ENCODE measurements at regions not wholly inside any gene's neighbourhood (a gene's known extent, or its start where the extent isn't known, plus 50 kb on each side); places are given as distances from the start of the nearest gene placed in this dataset.

- Mint-ChIP-seq H3K27ac (ENCODE audit: low read depth) (no peak overlapping the region), H3K36me3 (ENCODE audit: insufficient read depth) (peaks cover 2% of the 10 kb centered on the region)
These were observed 207.5 kb downstream of the HERPUD2 start for GRCh38 chr7:35487402-35487801.

GRCh38 chr7:35485436-35485835 lies 209.5 kb downstream of the HERPUD2 start:
- Mint-ChIP-seq H3K27me3 (peaks cover 53% of the 10 kb centered on the region), H3K27ac (ENCODE audit: low read depth) (no peak overlapping the region), H3K4me3 (no peak overlapping the region), H3K4me1 (no peaks in the 10 kb centered on the region), H3K36me3 (ENCODE audit: insufficient read depth) (peaks cover 2% of the 10 kb centered on the region), H3K9me3 (no peaks in the 10 kb centered on the region)
- ATAC-seq (replicated peaks; ENCODE audit: extremely low read depth, poor library complexity, severe bottlenecking) (no peak), DNase-seq (ENCODE audit: low spot score in 2 of 2) (no peak)

More at GRCh38 chr7:35487402-35487801, 207.5 kb downstream of the HERPUD2 start:
- Mint-ChIP-seq H3K27me3 (peaks cover 41% of the 10 kb centered on the region), H3K4me1 (no peaks in the 10 kb centered on the region), H3K9me3 (no peaks in the 10 kb centered on the region), H3K4me3 (no peak overlapping the region)
- DNase-seq (ENCODE audit: low spot score in 2 of 2) (no peak), ATAC-seq (replicated peaks; ENCODE audit: extremely low read depth, poor library complexity, severe bottlenecking) (no peak)

GRCh38 chr7:35483568-35483967 lies 211.4 kb downstream of the HERPUD2 start:
- ATAC-seq (replicated peaks; ENCODE audit: extremely low read depth, poor library complexity, severe bottlenecking) (no peak), DNase-seq (ENCODE audit: low spot score in 2 of 2) (no peak)
- Mint-ChIP-seq H3K27me3 (peaks cover 58% of the 10 kb centered on the region), H3K4me3 (no peak overlapping the region), H3K9me3 (no peaks in the 10 kb centered on the region), H3K27ac (ENCODE audit: low read depth) (no peak overlapping the region), H3K4me1 (no peaks in the 10 kb centered on the region), H3K36me3 (ENCODE audit: insufficient read depth) (peaks cover 2% of the 10 kb centered on the region)

- peaks cover 58% of the 10 kb centered on the region for H3K27me3 Mint-ChIP-seq
- ATAC-seq (replicated peaks; ENCODE audit: extremely low read depth, poor library complexity, severe bottlenecking), result no peak
These were observed 212.7 kb downstream of the HERPUD2 start for GRCh38 chr7:35482231-35482630.

GRCh38 chr7:35480806-35481205 lies 214.1 kb downstream of the HERPUD2 start:
- Mint-ChIP-seq H3K4me3 (no peak overlapping the region), H3K36me3 (ENCODE audit: insufficient read depth) (peaks cover 2% of the 10 kb centered on the region), H3K27ac (ENCODE audit: low read depth) (no peak overlapping the region), H3K4me1 (no peaks in the 10 kb centered on the region), H3K9me3 (peaks cover 17% of the 10 kb centered on the region), H3K27me3 (peaks cover 58% of the 10 kb centered on the region)
- DNase-seq (ENCODE audit: low spot score in 2 of 2) (no peak), ATAC-seq (replicated peaks; ENCODE audit: extremely low read depth, poor library complexity, severe bottlenecking) (no peak)

More at GRCh38 chr7:35482231-35482630, 212.7 kb downstream of the HERPUD2 start:
- Mint-ChIP-seq H3K36me3 (ENCODE audit: insufficient read depth) (peaks cover 2% of the 10 kb centered on the region), H3K4me3 (no peak overlapping the region), H3K27ac (ENCODE audit: low read depth) (no peak overlapping the region), H3K4me1 (no peaks in the 10 kb centered on the region), H3K9me3 (peaks cover 12% of the 10 kb centered on the region)
- DNase-seq (ENCODE audit: low spot score in 2 of 2), result no peak

GRCh38 chr7:35477609-35478008 lies 217.3 kb downstream of the HERPUD2 start:
- H3K4me3 Mint-ChIP-seq, result no peak overlapping the region

GRCh38 chr7:35474100-35474499 lies 220.2 kb upstream of the TBX20 start:
- Mint-ChIP-seq H3K27ac (ENCODE audit: low read depth) (no peak overlapping the region), H3K36me3 (ENCODE audit: insufficient read depth) (no peaks in the 10 kb centered on the region), H3K9me3 (peaks cover 17% of the 10 kb centered on the region), H3K4me3 (no peak overlapping the region), H3K27me3 (peaks cover 62% of the 10 kb centered on the region), H3K4me1 (no peaks in the 10 kb centered on the region)
- ATAC-seq (replicated peaks; ENCODE audit: extremely low read depth, poor library complexity, severe bottlenecking) (no peak), DNase-seq (ENCODE audit: low spot score in 2 of 2) (no peak)

More at GRCh38 chr7:35477609-35478008, 217.3 kb downstream of the HERPUD2 start:
- Mint-ChIP-seq H3K27ac (ENCODE audit: low read depth) (no peak overlapping the region), H3K27me3 (peaks cover 58% of the 10 kb centered on the region), H3K36me3 (ENCODE audit: insufficient read depth) (no peaks in the 10 kb centered on the region), H3K9me3 (peaks cover 17% of the 10 kb centered on the region), H3K4me1 (no peaks in the 10 kb centered on the region)
- DNase-seq (ENCODE audit: low spot score in 2 of 2) (no peak), ATAC-seq (replicated peaks; ENCODE audit: extremely low read depth, poor library complexity, severe bottlenecking) (no peak)

- no peak overlapping the region for H3K4me3 Mint-ChIP-seq
- no peaks in the 10 kb centered on the region for H3K4me1 Mint-ChIP-seq
- H3K36me3 Mint-ChIP-seq (ENCODE audit: insufficient read depth), result no peaks in the 10 kb centered on the region
- no peak overlapping the region for H3K27ac Mint-ChIP-seq (ENCODE audit: low read depth)
- peaks cover 91% of the 10 kb centered on the region for H3K27me3 Mint-ChIP-seq
- DNase-seq (ENCODE audit: low spot score in 2 of 2) (no peak), ATAC-seq (replicated peaks; ENCODE audit: extremely low read depth, poor library complexity, severe bottlenecking) (no peak)
- H3K9me3 Mint-ChIP-seq, result no peaks in the 10 kb centered on the region
These were observed 214.7 kb upstream of the TBX20 start for GRCh38 chr7:35468606-35469005.

- ATAC-seq (replicated peaks; ENCODE audit: extremely low read depth, poor library complexity, severe bottlenecking), result no peak
- no peaks in the 10 kb centered on the region for H3K36me3 Mint-ChIP-seq (ENCODE audit: insufficient read depth)
- no peak for DNase-seq (ENCODE audit: low spot score in 2 of 2)
- H3K27ac Mint-ChIP-seq (ENCODE audit: low read depth), result no peak overlapping the region
- no peaks in the 10 kb centered on the region for H3K9me3 Mint-ChIP-seq
- H3K4me1 Mint-ChIP-seq, result no peaks in the 10 kb centered on the region
- peaks cover 91% of the 10 kb centered on the region for H3K27me3 Mint-ChIP-seq
- H3K4me3 Mint-ChIP-seq, result no peak overlapping the region
These were observed 213.6 kb upstream of the TBX20 start for GRCh38 chr7:35467456-35467978.

- no peak overlapping the region for H3K27ac Mint-ChIP-seq (ENCODE audit: low read depth)
- H3K4me3 Mint-ChIP-seq, result no peak overlapping the region
- no peak for ATAC-seq (replicated peaks; ENCODE audit: extremely low read depth, poor library complexity, severe bottlenecking)
- H3K36me3 Mint-ChIP-seq (ENCODE audit: insufficient read depth), result no peaks in the 10 kb centered on the region
- no peaks in the 10 kb centered on the region for H3K4me1 Mint-ChIP-seq
- peaks cover 85% of the 10 kb centered on the region for H3K27me3 Mint-ChIP-seq
- no peak for DNase-seq (ENCODE audit: low spot score in 2 of 2)
- no peaks in the 10 kb centered on the region for H3K9me3 Mint-ChIP-seq
These were observed 212.0 kb upstream of the TBX20 start for GRCh38 chr7:35465791-35466336.

GRCh38 chr7:35463751-35464150 lies 209.9 kb upstream of the TBX20 start:
- Mint-ChIP-seq H3K4me3 (no peak overlapping the region), H3K9me3 (no peaks in the 10 kb centered on the region), H3K36me3 (ENCODE audit: insufficient read depth) (no peaks in the 10 kb centered on the region), H3K27ac (ENCODE audit: low read depth) (no peak overlapping the region), H3K4me1 (no peaks in the 10 kb centered on the region), H3K27me3 (peaks cover 64% of the 10 kb centered on the region)
- ATAC-seq (replicated peaks; ENCODE audit: extremely low read depth, poor library complexity, severe bottlenecking), result no peak
- DNase-seq (ENCODE audit: low spot score in 2 of 2), result no peak

GRCh38 chr7:35463176-35463700 lies 209.3 kb upstream of the TBX20 start:
- ATAC-seq (replicated peaks; ENCODE audit: extremely low read depth, poor library complexity, severe bottlenecking) (no peak), DNase-seq (ENCODE audit: low spot score in 2 of 2) (no peak)
- Mint-ChIP-seq H3K9me3 (no peaks in the 10 kb centered on the region), H3K4me3 (no peak overlapping the region), H3K36me3 (ENCODE audit: insufficient read depth) (no peaks in the 10 kb centered on the region), H3K27ac (ENCODE audit: low read depth) (no peak overlapping the region), H3K4me1 (no peaks in the 10 kb centered on the region), H3K27me3 (peaks cover 59% of the 10 kb centered on the region)

GRCh38 chr7:35454575-35455385 lies 200.9 kb upstream of the TBX20 start:
- ATAC-seq (replicated peaks; ENCODE audit: extremely low read depth, poor library complexity, severe bottlenecking) (no peak), DNase-seq (ENCODE audit: low spot score in 2 of 2) (no peak)
- no peak overlapping the region for H3K4me3 Mint-ChIP-seq
- peaks cover 59% of the 10 kb centered on the region for H3K27me3 Mint-ChIP-seq
- H3K27ac Mint-ChIP-seq (ENCODE audit: low read depth), result no peak overlapping the region
- no peaks in the 10 kb centered on the region for H3K9me3 Mint-ChIP-seq
- no peaks in the 10 kb centered on the region for H3K36me3 Mint-ChIP-seq (ENCODE audit: insufficient read depth)
- no peaks in the 10 kb centered on the region for H3K4me1 Mint-ChIP-seq

Measured in central memory CD8-positive, alpha-beta T cell (primary cell).